ENCODE measurements at regions not wholly inside any gene's neighbourhood (a gene's known extent, or its start where the extent isn't known, plus 50 kb on each side); places are given as distances from the start of the nearest gene placed in this dataset.

DNA sequence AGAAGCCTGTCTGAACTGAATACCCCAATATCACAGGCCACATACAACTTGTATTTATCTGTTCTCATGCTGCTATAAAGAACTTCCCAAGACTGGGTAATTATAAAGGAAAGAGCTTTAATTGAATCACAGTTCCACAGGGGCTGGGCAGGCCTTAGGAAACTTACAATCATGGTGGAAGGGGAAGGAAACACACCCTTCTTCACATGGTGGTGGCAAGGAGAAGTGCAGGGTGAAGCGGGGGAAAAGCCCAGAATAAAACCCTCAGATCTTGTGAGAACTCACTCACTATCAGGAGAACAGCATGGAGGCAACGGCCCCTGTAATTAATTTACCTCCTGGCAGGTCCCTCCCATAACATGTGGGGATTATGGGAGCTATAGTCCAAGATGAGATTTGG, 50.3 kb upstream of the FNDC1 start:
- no peak for DNase-seq (ENCODE audit: low read depth)

GRCh38 chr6:159117563-159117962, 51.6 kb upstream of the FNDC1 start:
- no peak for DNase-seq (ENCODE audit: low read depth)

DNA sequence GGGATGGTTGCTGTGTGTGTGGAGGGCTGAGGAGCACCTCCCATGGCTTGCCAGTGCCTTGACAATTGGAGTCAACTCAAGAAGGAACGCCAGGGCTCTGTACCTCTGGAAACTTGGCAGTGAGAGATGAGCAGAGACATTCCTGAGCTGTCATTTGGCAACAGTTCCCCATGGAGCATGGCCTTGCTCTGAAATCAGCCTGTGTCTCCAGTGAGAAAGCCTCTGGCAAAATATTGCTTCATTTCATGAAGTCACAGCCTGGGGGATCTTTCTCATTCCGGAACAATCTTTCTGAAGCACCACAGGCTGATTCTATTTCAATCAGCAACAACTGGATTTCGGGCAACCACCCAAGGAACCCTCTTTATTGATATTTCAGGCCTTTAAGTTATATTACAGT, 52.2 kb upstream of the FNDC1 start:
- peak; percentile 65 for DNase-seq (ENCODE audit: low read depth)

- DNase-seq (ENCODE audit: low read depth) = no peak
Measured at GRCh38 chr6:159116343-159116742, 52.9 kb upstream of the FNDC1 start.

- DNase-seq (ENCODE audit: low read depth) = no peak
Measured at GRCh38 chr6:159114569-159114968, 54.6 kb upstream of the FNDC1 start.

GRCh38 chr6:159113223-159113622, 56.0 kb upstream of the FNDC1 start:
- no peak for DNase-seq (ENCODE audit: low read depth)

GRCh38 chr6:159112714-159113113, 56.5 kb upstream of the FNDC1 start:
- DNase-seq (ENCODE audit: low read depth) = no peak

DNA sequence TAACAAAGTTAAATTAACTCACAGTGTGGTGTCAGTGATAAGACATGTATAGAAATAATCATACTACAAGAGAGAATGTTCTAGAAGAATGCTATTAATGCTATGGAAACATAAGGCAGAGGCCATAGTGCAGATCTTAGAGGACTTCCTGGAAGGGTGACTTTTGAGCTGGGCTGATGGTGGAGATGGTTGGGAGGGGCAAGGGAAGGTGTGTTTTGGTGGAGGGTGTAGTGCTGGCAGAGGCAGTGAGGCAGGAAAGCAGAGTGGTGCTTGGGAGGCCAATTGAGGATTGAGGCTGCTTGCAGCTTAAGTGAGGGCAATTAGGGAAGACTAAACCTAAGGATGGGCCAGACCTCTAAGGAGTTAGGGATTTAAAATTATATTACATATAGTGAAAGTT, 58.5 kb upstream of the FNDC1 start:
- no peak for DNase-seq (ENCODE audit: low read depth)

DNA sequence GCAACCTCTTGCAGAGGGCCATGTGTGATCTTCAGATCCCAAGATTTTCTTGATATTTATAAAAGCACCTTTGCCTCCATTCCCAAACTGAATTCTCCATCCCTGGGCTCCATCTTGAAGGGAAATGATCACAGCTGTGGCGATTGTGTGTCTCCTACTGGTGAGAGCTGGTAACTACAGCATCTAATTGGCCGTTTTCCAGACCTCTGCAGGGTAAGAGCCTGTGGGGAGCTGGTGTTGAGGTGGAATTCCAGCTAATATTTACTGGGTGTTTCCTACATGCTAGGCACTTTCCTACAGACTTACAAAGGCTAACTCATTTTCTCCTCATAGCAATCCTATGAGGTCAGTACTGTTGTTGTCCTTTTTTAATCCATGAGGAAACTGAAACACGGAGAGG, 59.2 kb upstream of the FNDC1 start:
- no peak for DNase-seq (ENCODE audit: low read depth)

DNA sequence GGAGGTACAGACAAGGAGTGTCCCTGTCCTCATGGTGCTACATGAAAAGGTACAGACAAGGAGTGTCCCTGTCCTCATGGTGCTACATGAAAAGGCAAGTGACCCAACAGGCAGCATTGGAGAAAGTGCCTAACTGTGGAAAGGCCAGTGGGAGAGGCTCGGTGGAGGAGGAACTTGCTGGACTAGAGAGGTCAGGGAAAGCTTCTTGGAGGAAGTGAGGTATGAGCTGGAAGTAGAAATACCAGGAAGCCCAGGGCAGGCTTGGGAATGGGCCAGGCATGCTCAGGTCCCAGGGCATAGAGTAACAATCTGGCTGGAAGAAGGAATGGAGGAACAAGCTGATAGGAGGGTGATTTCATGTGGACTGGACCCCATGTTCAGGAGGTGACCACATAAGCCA, 59.8 kb upstream of the FNDC1 start:
- no peak for DNase-seq (ENCODE audit: low read depth)

DNA sequence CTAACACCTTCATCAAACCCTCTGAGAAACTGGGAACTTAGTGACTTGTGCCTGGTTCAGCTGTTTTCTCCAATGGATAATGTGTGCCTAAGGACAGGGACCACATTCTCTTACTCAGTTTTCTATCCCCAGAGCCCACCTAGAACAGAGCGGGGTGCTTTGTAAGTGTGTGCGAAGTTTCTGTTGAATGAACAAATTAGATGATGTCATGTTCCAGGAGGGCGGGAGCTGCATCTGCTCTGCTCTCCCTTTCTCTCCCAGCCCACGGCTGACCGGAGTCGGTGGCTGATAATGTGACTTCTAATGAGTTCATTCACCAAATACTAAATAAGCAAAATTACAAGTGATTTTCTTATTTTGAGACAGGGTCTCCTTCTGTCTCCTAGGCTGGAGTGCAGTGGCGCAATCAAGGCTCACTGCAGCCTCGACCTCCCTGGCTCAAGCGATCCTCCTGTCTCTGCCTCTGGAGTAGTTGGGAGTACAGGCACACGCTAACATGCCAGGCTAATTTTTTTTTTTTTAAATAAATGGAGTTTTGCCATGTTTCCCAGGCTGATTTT, 60.7 kb upstream of the FNDC1 start:
- no peak for DNase-seq (ENCODE audit: low read depth)

DNA sequence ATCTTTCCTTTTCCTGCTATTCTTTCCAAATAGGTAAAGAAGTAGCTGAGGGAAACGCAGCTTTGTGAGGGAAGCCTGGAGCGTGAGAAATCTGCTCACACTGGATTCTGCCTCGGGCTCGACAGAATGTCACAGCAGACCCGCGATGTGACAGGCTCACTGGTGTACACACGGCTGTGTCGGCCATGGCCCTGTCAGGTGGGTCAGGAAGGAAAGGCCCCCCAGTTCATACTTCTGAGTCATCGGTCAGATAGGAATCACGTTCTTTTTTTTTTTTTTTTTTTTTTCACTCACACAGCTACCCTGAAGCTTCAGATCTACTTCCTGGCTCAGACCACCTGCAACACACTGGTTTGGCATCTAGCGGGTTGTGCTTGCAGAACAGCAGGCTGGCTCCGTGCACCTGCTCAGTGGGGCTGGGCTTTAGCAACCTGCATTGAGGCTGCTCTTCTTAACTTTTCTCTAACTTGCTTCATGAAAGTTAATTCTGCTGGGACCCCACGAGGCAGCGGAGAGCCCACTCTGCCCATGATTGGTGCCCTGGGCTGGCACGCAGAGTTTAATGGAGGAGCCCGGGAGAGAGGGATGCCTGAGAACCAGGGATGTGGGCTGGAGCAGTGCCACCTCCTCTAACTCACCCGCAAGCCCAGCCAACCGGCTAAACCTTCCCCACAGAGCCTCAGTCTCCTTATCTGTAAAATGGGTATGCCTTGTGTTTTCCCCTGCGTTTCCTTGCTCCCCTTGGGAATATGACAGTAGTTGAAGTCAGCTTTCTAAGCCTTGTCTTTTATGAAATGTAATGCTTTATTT, 61.5 kb upstream of the FNDC1 start:
- DNase-seq (ENCODE audit: low read depth) = no peak

- peak; percentile 24 for DNase-seq (ENCODE audit: low read depth)
Measured at GRCh38 chr6:159106627-159107241, 61.9 kb upstream of the TAGAP start.

GRCh38 chr6:159105716-159106115, 60.9 kb upstream of the TAGAP start:
- DNase-seq (ENCODE audit: low read depth) = no peak

- DNase-seq (ENCODE audit: low read depth) = no peak
Measured at GRCh38 chr6:159104931-159105330, 60.1 kb upstream of the TAGAP start.

- DNase-seq (ENCODE audit: low read depth) = no peak
Measured at GRCh38 chr6:159104163-159104925, 59.6 kb upstream of the TAGAP start.

DNA sequence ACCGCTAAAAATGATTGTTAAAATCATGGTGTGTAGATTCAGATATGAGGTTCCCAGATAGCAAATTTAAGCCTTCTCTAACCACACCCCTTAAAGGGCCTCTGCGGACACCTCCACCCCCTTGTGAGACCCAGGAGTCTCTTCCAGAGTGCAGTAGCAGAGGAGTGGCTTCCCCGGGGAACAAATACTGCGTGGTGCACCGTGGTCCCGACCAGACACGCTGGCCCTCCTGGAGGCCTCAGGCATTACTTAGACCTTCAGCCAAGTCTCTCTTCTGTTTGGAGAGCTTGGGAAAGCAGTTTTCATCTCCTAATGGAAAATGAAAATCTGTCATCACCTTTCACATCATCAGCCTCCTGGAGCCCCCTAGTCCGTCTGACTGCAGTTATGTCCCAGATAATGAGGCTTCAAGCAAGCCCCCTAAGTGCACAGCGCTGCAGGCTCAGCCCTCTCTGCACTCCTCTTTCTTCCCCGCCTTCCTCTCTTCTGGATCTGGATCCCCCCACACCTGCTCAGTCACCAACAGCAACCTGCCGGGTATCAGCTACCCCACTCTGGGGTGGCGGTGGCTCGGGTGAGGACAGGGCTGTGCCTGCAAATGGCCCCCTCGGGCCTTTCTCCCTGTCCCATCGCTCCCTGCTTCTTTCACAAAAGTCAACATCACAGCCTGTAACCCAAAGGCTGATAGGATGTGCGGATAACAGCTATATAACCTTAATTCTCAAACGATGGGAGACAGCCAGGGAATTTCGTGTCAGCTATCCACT, 58.8 kb upstream of the TAGAP start:
- no peak for DNase-seq (ENCODE audit: low read depth)

GRCh38 chr6:159102373-159103160, 57.8 kb upstream of the TAGAP start:
- no peak for DNase-seq (ENCODE audit: low read depth)

DNA sequence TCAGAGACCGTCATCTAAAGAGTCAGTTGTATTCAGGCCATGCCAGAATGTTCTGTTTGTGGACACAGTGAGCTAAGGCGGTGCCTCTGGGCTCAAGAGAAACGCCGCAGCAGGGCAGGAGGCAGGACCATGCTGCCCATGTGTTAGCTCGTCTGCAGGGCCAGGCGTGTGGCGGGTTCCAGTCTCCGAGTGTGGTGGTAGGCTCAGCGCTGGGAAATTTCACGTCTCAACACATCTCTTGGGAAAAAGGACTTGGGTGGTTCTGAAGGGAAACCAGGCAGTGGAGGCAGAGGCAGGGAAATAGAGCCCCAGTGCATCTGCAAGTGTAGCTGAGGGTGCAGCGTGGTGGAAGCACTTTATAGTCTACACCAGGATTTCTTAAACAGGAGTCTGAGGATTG, 56.9 kb upstream of the TAGAP start:
- no peak for DNase-seq (ENCODE audit: low read depth)

- DNase-seq (ENCODE audit: low read depth) = no peak
Measured at GRCh38 chr6:159100395-159101182, 55.8 kb upstream of the TAGAP start.

Measured in GM04504 (cell line).